IPS-NIHi7 (cell line): ENCODE measurements at regions not wholly inside any gene's neighbourhood (a gene's known extent, or its start where the extent isn't known, plus 50 kb on each side); places are given as distances from the start of the nearest gene placed in this dataset.

Experiments
- DNase-seq: peaks from one replicate; pipeline ENCODE4 v3.0.0; 2012; ENCODE audit warnings: mixed read lengths; ENCODE audit errors: extremely low spot score

DNA sequence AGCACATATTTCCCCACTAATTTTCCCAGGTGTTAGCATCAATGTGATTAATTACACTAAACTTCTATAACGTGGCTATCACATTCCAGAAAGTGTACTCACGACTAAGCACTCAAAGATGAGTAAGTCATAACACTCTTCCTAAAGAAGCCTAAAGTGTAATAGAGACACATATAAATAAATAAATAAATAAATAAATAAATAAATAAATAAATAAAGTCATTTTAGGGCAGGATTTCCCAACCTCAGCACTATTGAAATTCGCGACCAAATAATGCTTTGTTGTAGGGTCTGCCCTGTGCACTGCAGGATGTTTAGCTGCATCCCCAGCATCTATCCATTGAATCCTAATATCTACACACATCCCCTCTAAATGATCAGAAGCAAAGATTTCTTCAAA is 390.9 kb downstream of the CDH7 start:
- DNase-seq: no peak

DNA sequence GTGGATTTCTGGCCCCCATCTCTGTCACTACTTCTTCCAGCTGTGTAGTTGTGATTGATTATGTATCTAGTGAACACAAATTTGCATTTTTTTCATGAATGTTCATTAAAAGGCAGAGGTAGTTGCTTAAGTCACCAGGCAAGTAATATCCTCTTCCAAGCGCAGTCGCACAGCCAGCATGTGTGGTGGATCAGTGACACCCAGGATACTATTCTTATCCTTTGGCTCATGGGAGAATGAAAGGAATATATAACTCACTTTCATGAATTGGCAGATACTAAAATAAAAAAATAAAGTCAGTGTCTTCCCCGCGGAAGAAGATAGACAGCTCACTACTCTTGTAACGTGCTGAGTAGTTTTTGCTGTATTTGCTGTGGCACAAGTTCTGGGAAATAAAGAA is 387.8 kb downstream of the CDH7 start:
- DNase-seq: no peak

DNA sequence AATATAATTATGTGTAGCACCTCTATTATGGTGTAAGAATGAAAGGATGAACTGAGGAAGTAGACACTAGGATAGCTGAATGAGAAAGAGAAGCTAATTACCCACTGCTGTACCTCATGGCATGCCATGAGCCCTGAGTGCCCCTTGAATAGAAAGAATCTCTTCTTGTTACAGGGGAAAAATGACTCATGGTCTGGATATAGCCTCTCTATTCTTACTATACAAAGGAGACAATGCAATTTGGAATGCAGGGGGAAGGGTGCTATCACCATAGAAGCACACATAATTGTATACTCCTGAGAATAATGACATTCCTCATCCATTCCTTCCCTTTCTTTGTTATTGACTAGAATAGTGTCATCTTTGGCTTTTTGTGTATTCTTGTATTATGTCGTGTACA is 385.2 kb downstream of the CDH7 start:
- no peak for DNase-seq

DNA sequence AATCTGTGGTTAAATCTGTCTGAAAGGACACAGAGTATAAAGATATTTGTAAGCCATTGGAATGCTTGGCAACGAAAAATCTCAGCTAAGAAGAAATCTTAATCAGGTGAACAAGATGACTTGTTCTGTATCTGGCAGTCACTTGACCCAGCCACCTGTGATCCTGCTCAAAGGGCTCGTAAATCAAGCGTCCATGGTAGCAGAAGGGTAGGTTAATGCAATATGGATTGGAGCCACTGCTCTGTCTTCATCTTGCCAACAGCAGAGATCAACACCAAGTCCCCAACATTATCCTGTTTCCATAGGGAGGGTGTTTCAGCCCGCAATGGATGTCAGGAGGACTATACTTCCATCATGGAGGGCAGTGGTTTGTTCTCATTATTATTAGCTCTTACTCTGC is 378.4 kb downstream of the CDH7 start:
- DNase-seq: no peak

DNA sequence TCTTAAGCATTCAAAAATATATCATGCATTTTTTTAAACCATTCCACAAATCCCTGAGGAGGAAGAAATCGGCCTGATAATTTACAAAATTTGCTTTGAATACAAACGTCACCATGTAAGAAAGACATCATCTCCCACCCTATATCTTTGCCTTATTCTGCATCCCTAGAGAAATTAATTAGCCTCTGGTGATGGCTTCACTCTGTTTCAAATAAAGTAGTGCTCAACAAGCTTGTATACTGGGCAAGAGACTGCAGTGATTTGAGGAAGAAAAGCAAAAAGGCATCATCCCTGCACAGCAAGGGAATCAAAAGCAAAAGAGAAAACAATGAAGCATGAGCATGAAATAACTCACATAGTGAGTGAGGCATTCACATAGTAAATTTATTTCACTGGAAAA is 375.5 kb downstream of the CDH7 start:
- no peak for DNase-seq

DNA sequence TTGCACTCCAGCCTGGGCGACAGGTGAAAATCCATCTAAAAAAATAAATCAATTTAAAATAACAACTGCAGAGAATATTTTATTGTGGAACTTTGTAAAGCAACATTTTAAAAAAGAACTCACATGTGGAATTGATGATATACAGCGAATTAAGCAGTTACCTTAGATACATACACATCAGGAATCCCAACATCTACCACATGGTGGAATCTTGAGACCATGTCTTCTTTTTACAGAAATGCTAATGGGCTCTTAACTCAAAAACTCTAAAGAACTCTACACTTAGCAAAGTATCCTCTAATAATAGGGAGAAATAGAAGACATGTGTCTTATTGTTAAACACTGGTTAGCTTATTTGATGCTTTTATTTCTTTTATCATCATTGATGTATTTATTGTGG is 373.6 kb downstream of the CDH7 start:
- no peak for DNase-seq

DNA sequence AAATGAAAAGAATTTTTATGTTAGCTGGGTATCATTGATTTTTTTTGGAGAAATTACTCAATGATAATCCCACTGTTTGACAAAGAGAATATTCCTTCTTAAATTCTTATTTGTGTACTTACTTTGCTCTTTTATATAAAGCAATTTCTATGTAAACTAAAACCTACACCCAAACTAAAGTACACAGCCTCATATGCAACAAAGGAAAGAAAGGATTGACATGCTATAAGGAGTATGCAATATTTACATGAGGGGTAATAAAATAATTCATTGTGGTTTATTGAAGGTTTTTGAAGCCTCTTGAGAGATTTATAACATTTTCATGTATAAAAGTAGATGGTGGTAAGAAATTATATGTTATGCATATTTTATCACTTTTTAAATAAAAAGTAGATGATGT is 368.5 kb downstream of the CDH7 start:
- no peak for DNase-seq

DNA sequence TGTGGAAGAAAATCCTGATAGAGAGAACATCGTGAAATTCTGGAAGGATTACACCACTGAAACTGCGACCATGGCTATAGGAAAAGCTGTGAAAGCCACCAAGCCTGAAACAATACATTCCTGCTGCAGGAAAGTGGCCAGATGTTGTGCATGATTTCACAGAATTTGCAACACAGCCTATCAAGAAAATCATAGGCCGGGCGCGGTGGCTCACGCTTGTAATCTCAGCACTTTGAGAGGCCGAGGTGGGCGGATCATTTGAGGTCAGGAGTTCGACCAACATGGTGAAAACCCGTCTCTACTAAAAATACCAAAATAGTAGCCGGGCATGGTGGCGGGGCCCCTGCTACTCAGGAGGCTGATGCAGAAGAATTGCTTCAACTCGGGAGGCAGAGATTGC is 360.2 kb downstream of the CDH7 start:
- no peak for DNase-seq

DNA sequence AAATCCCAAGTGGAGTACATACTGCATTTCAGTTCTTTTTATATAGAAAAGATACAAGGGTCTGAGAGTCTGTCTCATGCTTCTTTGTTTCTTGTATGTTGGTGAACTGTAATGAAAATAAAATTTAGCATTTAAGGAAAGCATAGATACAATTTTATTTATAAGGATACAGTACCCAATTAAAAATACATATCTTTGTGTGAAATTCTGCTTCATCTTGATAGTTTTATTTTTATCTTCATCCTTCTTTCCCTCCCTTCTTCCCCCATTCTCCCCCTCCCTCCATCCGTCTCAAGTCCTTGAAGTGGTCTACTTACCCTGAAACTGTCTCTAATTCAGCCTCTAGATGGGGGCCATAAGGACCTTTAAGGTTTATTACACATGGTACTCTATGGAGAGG is 359.8 kb downstream of the CDH7 start:
- DNase-seq: no peak

DNA sequence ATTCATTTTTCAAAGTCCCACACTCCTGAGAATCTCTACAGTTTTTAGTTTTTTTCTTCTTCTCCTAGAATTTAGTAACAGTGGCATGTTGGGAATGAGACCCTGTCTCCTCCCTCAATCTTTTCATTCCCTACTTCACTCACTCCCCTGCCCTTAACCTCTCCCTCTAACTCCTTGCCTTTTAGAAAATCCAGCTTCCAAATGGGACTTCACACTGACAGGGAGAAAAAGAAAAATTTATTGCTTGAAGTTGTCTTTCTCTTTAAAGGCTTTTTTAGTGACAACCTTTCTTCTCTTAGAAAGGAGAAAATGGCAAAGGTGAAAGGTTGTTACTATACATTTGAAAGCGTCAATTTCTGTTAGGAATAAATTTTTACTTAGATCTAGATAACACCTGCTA is 359.2 kb downstream of the CDH7 start:
- no peak for DNase-seq

DNA sequence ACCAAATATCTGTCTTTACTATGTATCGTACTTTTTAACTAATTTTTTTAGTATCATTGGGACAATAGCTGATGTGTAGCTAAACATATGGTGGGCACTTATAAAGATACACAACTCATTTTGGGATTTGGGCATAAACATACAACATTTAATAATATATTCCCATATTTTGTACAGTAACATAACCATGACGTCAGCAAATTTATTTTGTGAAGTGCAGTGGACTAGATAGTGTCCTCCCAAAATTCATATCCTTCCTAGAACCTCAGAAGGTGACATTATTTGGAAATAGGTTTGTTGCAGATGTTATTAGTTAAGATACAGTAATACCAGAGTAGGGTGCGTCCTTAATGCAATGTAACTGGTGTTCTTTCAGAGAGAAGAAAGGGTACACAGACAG is 356.7 kb downstream of the CDH7 start:
- no peak for DNase-seq

DNA sequence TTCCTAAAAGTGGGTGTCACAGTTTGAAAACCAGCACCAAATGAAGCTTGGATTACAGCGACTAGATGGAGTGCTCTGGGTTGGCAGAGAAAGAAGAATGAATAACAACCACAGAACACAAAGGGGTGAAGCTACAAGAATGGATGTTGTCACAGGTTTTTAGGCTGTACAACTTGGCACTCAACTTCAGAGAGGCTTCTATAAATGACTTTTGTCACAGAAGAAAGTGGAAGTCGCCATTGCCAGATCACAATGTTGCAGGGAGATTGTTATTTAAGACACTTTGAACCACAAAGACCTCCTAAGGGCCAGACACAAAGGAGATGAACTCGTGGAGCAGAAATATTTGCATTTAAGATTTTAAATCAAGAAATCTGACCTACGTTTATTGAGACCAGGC is 354.2 kb downstream of the CDH7 start:
- no peak for DNase-seq

DNA sequence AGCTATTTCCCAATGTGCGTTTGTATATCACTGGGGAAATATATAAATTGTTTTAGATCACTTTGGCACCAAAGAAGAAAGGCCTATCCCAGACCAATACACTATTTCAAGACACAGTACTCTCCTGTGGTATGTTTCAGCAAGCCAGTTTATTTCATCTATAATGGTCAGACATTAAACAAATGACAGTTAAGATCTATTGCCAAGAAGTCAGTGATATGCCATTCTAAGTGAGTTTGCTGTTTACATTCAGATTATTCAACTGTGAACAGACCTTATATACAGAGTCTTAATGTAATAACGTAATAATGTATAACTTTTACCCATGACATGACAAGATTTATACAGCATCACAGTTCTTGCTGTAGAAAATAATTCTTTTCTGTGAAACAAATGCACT is 352.7 kb downstream of the CDH7 start:
- no peak for DNase-seq

DNA sequence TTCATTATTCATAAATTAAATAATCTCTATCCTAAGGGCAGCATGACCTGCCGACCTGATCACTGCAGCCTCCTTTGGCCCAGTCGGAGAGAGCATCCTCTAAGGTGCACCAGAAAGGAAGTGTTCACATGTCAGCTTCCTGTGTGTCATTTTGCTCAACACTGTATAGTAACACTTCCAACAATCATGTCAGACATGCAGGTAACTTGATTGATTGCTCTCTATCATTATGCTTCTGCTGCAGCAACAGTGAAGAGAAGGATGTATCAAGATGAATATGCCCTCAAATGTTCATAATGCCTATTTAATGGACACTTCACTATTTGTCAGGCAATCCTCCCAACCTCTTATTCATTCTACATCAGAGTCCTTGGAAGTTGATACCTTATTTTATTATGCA is 332.3 kb downstream of the CDH7 start:
- no peak for DNase-seq

DNA sequence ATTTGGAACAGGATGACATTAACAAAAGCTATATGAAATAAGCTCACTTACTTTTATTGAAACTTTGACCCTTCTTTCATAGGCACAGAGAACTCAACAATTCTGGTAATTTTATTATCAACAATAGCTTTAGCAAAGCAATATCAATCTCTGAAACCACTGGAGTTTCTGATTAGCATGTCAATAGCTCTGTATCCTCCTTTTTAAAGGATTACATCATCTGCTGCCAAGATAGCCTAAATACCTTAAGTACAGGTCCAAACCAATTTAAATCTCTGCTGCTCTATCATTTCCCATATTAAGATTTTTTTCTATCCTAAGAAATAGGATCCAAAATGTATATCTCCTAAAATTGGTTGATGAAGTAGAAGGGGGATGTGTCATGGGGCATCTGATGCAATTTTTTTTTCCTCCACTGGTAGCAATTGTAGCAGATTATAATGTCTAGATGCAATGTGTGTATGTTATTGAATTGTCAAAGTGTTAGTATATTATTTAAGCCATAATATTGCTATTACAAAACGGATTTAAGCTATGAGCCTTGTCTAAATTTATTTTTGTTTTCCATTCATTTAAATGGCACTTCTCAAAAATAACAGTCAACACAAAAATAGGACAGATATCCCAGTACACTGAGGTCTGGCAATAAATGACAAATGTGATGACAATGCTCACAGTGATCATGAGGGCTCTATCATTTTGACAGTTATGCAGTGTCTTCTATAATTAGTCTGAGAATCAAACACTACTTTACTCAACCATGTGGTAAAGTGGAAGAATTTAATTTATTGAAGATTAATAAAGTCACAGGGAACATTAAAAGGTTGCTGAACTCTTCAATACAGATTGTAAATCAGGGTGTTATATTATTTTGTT is 328.4 kb downstream of the CDH7 start:
- no peak for DNase-seq

DNA sequence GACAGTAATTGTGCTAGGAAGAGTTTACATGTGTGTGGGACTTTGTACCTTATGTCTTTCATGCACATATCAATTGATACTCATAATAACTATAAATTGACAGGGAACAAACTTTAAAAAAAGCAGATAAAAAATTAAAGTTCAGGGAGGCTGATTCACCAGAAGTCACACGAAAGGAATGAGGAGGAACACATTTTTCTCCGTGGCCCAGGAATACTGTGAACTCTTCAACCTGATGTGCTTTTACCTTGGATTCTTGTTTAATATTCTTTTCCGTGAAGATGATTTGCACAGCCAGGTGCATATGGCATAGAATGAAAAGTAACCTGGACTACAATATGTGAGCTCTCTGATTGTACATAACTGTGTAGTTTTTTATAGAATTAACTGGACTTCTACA is 326.3 kb downstream of the CDH7 start:
- no peak for DNase-seq

DNA sequence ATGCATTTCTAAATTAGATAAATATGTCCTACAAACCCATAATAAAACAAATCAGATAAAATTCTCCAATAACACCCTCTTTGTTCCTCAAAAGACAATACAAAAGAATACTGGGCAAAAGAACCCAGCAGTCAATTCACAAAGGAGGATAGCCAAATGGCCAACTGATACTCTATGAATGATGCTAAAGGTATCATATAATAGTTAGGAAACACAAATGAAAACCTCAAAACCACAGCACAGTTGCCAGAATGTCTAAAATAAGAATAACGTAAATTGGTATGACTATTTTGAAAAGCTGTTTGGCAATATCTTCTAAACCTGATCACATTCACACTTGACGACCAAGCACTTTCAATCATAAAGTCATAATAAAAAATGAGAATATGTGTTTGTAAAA is 315.4 kb downstream of the CDH7 start:
- DNase-seq: no peak

DNA sequence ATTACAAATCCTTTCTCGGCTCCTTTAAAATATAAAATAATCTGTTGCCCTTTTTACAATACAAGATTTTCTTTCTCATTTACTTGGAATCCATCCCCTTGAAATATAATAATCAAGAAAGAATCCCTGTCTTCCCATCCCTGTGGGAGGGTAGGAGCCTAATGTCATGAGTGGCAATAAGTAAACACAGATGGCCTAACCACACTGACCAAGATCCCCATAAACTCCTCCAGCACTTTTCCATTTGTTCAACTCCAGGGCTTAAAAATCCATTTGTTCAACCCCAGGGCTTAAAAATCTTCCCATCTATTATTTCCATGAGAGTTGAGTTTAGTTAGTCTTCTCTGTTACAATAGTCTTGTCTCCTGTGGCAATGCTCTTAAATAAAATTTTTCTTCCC is 297.6 kb downstream of the CDH7 start:
- DNase-seq: no peak

DNA sequence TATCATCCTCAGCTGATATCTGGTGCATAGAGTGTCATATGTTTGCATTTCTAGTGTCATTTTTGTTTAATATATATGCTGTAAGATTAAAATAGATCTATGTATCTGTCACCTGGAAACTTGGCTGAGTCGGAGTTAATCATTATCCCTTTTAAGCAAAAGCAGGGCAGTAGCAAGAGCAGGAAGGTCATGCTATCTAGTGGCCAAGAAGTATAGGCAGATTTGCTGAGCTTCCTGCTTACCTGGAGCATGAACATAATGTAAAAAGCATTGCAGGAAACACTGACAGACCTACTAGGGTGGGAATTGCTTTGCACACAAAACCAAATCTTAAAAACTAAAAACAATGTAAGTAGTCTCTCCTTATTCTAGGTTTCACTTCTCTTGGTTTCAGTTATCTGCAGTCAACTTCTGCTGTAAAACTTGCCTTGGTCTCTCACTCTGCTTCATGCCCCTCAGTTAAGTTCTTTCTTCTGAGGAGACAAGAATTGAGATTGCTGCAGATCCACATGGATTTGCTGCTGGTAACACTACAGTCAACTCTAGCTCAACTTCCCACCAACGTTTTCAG is 295.3 kb downstream of the CDH7 start:
- DNase-seq: peak; percentile 6

DNA sequence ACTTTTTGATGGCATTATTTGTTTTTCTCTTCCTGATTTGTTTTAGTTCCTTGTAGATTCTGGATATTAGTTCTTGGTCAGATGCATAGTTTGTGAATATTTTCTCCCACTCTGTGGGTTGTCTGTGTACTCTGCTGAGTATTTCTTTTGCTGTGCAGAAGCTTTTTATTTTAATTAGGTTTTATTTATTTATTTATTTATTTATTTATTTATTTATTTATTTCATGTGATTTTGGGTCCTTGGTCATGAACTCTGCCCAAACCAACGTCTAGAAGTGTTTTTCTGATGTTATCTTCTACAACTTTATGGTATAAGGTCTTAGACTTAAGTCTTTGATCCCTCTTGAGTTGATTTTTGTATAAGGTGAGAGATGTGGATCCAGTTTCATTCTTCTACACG is 292.2 kb downstream of the CDH7 start:
- no peak for DNase-seq

DNA sequence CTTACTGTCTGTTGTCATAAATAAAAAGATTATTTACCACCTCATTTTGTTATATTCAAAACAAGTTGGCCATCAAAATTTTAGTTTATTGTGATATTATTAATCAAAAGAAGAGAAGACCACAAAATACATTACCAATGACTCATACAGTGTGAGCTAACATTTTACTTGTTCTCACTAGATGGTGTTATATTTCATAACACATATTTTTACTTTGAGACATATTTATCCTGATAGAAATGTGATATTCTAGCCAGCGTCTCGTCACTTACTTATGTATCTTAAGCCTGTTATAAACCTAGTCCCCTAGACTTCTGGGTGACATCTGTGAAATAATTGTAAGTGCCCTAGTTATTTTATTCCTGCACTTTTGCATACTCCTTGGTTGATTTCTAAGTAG is 263.2 kb downstream of the CDH7 start:
- no peak for DNase-seq

DNA sequence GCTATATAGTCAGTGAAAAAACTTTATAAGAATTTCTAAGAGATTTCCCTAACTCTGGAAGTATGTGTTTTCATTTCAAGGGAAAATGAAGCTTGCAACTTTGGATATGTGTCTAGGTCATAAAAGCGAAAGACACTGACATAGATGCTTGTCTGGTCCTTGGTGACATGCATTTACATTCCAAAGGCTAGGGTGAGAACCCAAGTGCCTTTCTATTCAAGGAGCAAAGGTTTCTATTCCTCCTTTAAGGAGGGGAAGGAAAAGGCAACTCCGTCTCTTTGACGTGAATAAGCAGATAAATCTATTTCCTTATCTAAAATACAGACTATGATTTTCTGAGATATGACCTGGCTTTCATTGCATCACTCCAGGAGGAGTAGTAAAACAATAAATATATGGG is 261.1 kb downstream of the CDH7 start:
- no peak for DNase-seq

DNA sequence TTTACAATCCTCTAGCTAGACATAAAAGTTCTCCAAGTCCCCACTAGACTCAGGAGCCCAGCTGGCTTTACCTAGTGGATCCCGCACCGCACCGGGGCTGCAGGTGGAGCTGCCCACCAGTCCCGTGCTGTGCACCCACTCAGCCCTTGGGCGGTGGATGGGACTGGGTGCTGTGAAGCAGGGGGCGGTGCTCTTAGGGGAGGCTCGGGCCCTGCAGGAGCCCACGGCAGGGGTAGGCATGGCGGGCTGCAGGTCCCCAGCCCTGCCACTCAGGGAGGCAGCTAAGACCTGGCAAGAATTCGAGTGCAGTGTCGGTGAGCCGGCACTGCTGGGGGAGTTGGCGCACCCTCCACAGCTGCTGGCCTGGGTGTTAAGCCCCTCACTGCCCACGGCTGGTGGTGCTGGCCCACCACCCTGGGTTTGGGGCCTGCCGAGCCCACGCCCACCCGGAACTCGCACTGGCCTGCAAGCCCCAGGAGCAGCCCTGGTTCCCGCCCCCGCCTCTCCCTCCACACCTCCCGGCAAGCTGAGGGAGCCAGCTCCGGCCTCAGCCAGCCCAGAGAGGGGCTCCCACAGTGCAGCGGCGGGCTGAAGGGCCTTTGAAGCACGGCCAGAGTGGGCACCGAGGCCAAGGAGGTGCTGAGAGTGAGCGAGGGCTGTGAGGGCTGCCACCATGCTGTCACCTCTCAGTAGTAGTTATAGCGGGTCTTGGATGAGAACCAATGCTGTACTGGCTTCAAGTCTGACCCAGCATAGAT is 255.2 kb downstream of the CDH7 start:
- DNase-seq: no peak
